GM18505 (cell line): ENCODE measurements at regions not wholly inside any gene's neighbourhood (a gene's known extent, or its start where the extent isn't known, plus 50 kb on each side); places are given as distances from the start of the nearest gene placed in this dataset.
"Not testable (repeated sequence)": the region's sequence is repeated elsewhere in the genome, so short reads cannot be mapped to it uniquely, and the experiment has no call there.

Experiments used
- ATAC-seq: cut with Tn5 transposase; IDR thresholded peaks from one replicate; pipeline ENCODE4 v1.9.1; 2021; ENCODE audit not compliant: unreplicated experiment
- POLR2A ChIP-seq: IDR thresholded peaks from 4 replicates; pipeline ENCODE4 v1.6.1; 2011; ENCODE audit warnings: borderline replicate concordance; ENCODE audit not compliant: insufficient read depth, insufficient read length; ENCODE audit errors: extremely low read depth

DNA sequence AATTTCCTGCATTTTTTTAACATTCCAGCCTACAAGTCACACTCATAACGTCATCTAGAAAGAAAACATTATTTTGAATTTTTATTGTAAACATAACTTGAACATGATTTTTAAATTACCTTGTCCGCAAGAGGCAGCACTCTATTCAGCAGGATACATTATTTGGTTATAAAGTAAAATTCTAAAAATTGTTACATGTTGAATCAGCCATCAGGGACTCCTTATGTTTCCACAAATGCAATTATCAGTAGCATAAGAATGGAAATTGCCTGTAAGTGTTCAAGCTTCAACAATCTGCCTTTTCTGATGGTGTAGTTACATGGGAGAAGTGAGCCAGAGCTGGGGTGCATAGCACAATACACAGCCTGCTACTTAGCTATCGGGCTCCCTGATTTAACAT, 97.5 kb downstream of the ZNF365 start:
- ATAC-seq: no peak
- no peak for TF ChIP-seq POLR2A

DNA sequence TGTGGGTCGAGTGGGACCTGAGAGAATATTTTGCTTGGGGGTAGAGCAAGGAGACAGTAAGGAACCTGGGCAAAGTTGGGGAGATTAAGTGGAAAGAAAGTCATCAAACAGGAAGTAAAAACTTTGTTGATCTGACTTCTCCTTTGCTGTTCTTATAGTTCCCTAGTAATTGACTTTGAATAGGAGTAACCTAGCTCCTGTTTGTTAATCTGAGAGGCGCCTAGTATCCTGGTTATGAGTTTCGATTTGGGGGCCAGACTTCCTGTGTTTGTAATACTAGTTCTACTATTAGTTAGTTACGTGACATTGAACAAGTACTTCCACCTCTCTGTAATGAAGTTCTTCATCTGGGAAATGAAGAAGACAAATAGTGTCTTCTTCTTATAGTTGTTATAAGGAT, 99.1 kb downstream of the ZNF365 start:
- no peak for ATAC-seq
- no peak for TF ChIP-seq POLR2A

DNA sequence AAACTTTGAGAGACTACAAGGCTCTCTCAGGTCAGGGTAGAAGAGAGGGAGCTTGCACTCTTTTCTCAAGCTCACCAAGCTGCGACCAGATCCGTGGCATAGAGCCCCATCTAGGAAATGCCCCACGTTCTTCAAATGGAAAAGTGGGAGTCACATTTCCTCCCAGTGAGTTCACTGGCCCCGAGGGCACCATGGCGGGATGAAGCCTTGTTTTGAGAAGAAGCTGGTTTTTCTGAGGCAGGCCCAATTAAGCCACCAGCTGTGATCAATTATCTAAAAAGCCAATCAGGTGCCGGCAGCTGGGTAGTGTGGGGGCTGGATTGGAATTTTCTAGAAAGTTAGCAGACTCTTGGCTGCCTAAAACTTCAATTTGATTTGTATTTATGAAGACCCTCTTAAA, 101.4 kb downstream of the ZNF365 start:
- no peak for ATAC-seq
- TF ChIP-seq POLR2A: no peak

- no peak for ATAC-seq
- no peak for TF ChIP-seq POLR2A
Measured at GRCh38 chr10:62479523-62479922, 105.4 kb downstream of the ZNF365 start.

DNA sequence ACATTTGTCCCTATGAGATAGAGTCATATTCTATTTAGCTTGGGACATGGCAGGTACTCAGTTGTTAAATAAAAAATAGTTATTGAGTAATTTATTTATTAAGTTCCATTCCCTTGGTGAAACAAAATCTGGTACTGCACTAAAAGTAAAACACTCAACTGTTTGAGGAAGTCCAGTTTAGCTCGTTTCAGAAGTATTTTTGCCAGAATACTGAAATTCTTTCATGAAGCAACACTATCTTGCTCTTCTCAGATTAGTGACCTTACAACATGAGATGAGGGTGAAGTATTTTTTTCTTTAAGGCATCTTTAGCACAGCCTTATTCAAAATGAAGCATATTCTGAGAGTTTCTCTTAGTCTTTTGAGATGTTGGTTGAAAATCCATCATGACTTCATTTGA, 106.0 kb downstream of the ZNF365 start:
- no peak for TF ChIP-seq POLR2A
- ATAC-seq: no peak

GRCh38 chr10:62482581-62482980, 108.4 kb downstream of the ZNF365 start:
- TF ChIP-seq POLR2A: no peak
- no peak for ATAC-seq

- no peak for ATAC-seq
- TF ChIP-seq POLR2A: no peak
Measured at GRCh38 chr10:62491597-62491996, 117.4 kb downstream of the ZNF365 start.

DNA sequence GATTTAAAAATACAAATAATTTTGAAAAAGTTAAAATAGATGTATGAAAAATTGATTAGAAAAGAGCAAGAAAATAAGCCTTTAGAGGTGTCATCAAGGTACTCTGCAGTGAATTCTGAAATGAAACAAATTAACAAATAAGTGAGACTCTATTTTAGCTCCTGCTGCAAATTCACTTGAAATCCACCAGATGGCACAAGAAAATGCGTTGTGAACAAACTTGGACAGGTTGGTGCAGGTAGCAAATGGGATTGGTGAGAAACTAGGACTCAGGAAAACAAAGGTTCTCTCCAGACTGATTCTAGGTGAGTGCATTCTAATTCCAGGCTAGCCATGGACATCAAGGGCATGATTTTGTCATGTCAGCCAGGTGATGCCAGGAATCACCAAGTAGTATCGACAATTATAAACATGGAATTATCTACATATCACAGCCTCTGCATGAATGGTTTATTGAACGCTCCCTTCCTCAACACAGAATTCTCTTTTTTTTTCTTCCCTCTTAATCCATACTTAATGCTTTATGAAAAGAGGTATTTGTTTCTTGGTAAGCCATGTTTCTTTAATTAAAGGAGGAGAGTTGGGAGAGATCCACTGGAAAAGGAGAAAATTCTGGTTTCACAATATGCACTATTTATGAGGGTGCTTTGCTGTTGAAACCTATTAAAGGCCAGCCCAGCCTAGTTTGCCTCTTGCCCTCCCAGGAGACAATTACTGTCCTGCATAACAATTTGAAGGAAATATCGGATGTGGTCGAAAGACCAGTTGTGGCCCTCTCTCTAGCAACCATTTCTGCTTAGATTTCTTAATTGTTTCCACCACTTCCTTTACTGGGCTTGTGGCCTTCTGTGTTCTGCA, 118.1 kb downstream of the ZNF365 start:
- no peak for ATAC-seq

GRCh38 chr10:62492870-62493180, 118.7 kb downstream of the ZNF365 start:
- no peak for ATAC-seq
- no peak for TF ChIP-seq POLR2A

More for the DNA sequence above, 118.1 kb downstream of the ZNF365 start:
- no peak for TF ChIP-seq POLR2A

DNA sequence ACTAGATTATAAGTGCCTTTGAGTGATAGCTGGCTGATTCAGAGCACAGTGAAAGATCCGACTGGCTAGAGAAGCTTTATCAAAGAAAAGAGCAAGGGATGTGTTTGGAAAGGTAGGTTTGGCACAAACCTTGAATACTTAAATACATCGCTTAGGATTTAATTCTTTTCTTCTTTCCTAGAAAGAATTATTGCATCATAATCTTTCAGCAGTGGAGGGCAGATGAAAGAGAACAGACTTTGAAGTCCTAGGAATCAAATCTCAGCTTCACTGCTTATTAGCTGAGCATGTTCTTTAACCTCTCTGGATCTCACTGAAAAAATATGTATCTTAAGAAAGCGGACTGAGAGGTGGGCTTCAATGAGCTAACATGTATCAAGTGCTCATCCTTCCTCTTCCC, 122.8 kb downstream of the ZNF365 start:
- ATAC-seq: no peak
- TF ChIP-seq POLR2A: no peak

GRCh38 chr10:62498271-62498670, 124.1 kb downstream of the ZNF365 start:
- TF ChIP-seq POLR2A: no peak
- ATAC-seq: no peak

- ATAC-seq: not testable (repeated sequence)
Measured at GRCh38 chr10:62500116-62500515, 125.9 kb downstream of the ZNF365 start.

GRCh38 chr10:62501547-62501946, 127.4 kb downstream of the ZNF365 start:
- no peak for ATAC-seq
- TF ChIP-seq POLR2A: no peak

DNA sequence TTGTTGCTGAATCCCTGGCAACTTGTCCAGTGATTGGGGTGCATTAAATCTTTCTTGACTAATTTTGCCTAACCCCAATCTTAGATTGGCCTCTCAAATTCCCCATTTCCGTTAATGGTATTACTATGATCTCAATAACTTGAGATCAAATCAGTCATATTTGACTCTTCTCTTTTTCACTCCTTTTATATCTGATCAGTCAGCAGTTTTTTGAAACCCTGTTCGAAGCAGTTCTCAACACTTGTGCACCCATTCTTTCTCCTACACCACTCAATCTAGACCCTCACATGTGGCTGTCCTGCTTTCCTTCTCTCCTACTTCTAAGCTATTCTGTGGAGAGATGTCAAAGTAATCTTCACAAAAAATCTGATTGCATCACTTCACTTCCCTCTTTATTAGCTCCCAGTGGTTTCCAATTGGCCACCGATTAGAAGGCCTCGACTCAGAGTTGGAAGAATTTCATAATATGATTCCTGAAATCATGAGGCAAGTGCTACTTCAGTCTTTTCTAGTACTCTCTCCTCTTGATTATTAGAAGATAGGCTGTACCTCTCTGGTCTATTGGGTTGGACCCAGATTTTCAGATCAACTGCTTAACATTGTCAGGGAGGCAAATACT, 128.9 kb downstream of the ZNF365 start:
- no peak for TF ChIP-seq POLR2A
- ATAC-seq: no peak
